HEK293 (cell line): ENCODE measurements at regions not wholly inside any gene's neighbourhood (a gene's known extent, or its start where the extent isn't known, plus 50 kb on each side); places are given as distances from the start of the nearest gene placed in this dataset.

Experiments
- CTCF ChIA-PET: fragments of 350-600 bp; formaldehyde crosslinking; extraction: SDS; loops from one replicate; lab custom pipeline; 2021; ENCODE audit warnings: antibody characterized with exemption; lab: Yijun Ruan, JAX
- POLR2A ChIA-PET: fragments of 300-600 bp; formaldehyde crosslinking; extraction: SDS; loops from one replicate; lab custom pipeline; 2020; ENCODE audit warnings: antibody characterized with exemption, inconsistent platforms; lab: Yijun Ruan, JAX
- H3K27ac ChIP-seq: fragments of 200-500 bp; sonication (Bioruptor generic); 2 replicates; pipeline ENCODE4 v1.5.1; 2014; ENCODE audit warnings: low read depth, low read length, control low read depth, inconsistent platforms; ENCODE audit errors: extremely low read depth
- H3K36me3 ChIP-seq, 2 experiments: fragments of 200-500 bp in 1 of 2; sonication (Bioruptor generic) in 1 of 2; 1 replicate in 1 of 2; 2 replicates in 1 of 2; pipeline ENCODE4 v1.5.1; 2014 to 2017; ENCODE audit warnings: inconsistent platforms in 2 of 2, low read length in 2 of 2; ENCODE audit not compliant: control insufficient read depth in 2 of 2, insufficient read depth in 1 of 2
- H3K4me1 ChIP-seq: fragments of 200-500 bp; sonication (Bioruptor generic); 2 replicates; pipeline ENCODE4 v1.5.1; 2014; ENCODE audit warnings: mild to moderate bottlenecking, low read length, inconsistent platforms; ENCODE audit not compliant: control insufficient read depth, insufficient read depth
- H3K4me3 ChIP-seq: 2 replicates; pipeline ENCODE4 v1.5.1; 2011; ENCODE audit warnings: low read depth, mild to moderate bottlenecking, control low read depth, low read length, moderate library complexity
- H3K9me3 ChIP-seq: fragments of 200-500 bp; sonication (Bioruptor generic); 2 replicates; pipeline ENCODE4 v1.5.1; 2014; ENCODE audit warnings: low read depth, low read length, inconsistent platforms; ENCODE audit not compliant: control insufficient read depth, insufficient read depth
- GLI2 ChIP-seq: fragments of 450-650 bp; formaldehyde crosslinking; IDR thresholded peaks from 2 replicates; pipeline ENCODE4; 2017; ENCODE audit warnings: missing biosample characterization, missing genetic modification characterization, low read depth, borderline replicate concordance
- GLI4 ChIP-seq: fragments of 450-650 bp; formaldehyde crosslinking; IDR thresholded peaks from 2 replicates; pipeline ENCODE4 v1.5.1; 2016; ENCODE audit warnings: missing biosample characterization, missing genetic modification characterization
- IKZF3 ChIP-seq: fragments of 450-650 bp; IDR thresholded peaks from 2 replicates; pipeline ENCODE4 v1.5.0; 2018; ENCODE audit warnings: missing biosample characterization, mild to moderate bottlenecking, missing genetic modification characterization, moderate library complexity
- KLF7 ChIP-seq: fragments of 450-650 bp; formaldehyde crosslinking; IDR thresholded peaks from 2 replicates; pipeline ENCODE4 v1.5.1; 2016; ENCODE audit warnings: missing biosample characterization, missing genetic modification characterization, borderline replicate concordance
- SP7 ChIP-seq: fragments of 450-650 bp; formaldehyde crosslinking; IDR thresholded peaks from 2 replicates; pipeline ENCODE4 v1.5.1; 2016; ENCODE audit warnings: missing biosample characterization, missing genetic modification characterization
- TRIM28 ChIP-seq: IDR thresholded peaks from 2 replicates; pipeline ENCODE4 v1.6.1; 2011; ENCODE audit warnings: low read length, control low read depth, borderline replicate concordance
- ZNF132 ChIP-seq: fragments of 450-650 bp; formaldehyde crosslinking; IDR thresholded peaks from 2 replicates; pipeline ENCODE4 v1.5.1; 2017; ENCODE audit warnings: missing biosample characterization, missing genetic modification characterization, borderline replicate concordance
- ZNF133 ChIP-seq: fragments of 450-650 bp; formaldehyde crosslinking; IDR thresholded peaks from 2 replicates; pipeline ENCODE4 v1.5.1; 2016; ENCODE audit warnings: missing biosample characterization, missing genetic modification characterization
- ZNF202 ChIP-seq: fragments of 450-650 bp; formaldehyde crosslinking; IDR thresholded peaks from 2 replicates; pipeline ENCODE4 v1.5.1; 2016; ENCODE audit warnings: missing biosample characterization, missing genetic modification characterization, borderline replicate concordance
- ZNF416 ChIP-seq: fragments of 450-650 bp; formaldehyde crosslinking; IDR thresholded peaks from 2 replicates; pipeline ENCODE4 v1.5.1; 2016; ENCODE audit warnings: missing biosample characterization, missing genetic modification characterization
- ZNF423 ChIP-seq: fragments of 450-650 bp; formaldehyde crosslinking; IDR thresholded peaks from 2 replicates; pipeline ENCODE4 v1.5.1; 2016; ENCODE audit warnings: missing biosample characterization, missing genetic modification characterization
- ZNF48 ChIP-seq: fragments of 450-650 bp; formaldehyde crosslinking; IDR thresholded peaks from 2 replicates; pipeline ENCODE4 v1.5.1; 2016; ENCODE audit warnings: missing biosample characterization, missing genetic modification characterization
- ZNF488 ChIP-seq: fragments of 450-650 bp; formaldehyde crosslinking; IDR thresholded peaks from 2 replicates; pipeline ENCODE4 v1.5.1; 2016; ENCODE audit warnings: missing biosample characterization, missing genetic modification characterization
- ZNF514 ChIP-seq: fragments of 450-650 bp; formaldehyde crosslinking; IDR thresholded peaks from 2 replicates; pipeline ENCODE4 v1.5.1; 2016; ENCODE audit warnings: missing biosample characterization, missing genetic modification characterization
- ZNF530 ChIP-seq: fragments of 450-650 bp; formaldehyde crosslinking; IDR thresholded peaks from 2 replicates; pipeline ENCODE4 v1.5.1; 2016; ENCODE audit warnings: low read depth, missing biosample characterization, missing genetic modification characterization
- ZNF548 ChIP-seq: fragments of 450-650 bp; formaldehyde crosslinking; IDR thresholded peaks from 2 replicates; pipeline ENCODE4 v1.5.1; 2016; ENCODE audit warnings: missing biosample characterization, missing genetic modification characterization
- ZNF558 ChIP-seq: fragments of 450-650 bp; formaldehyde crosslinking; IDR thresholded peaks from 2 replicates; pipeline ENCODE4 v1.5.1; 2016; ENCODE audit warnings: missing biosample characterization, missing genetic modification characterization
- ZNF585B ChIP-seq: fragments of 450-650 bp; formaldehyde crosslinking; IDR thresholded peaks from 2 replicates; pipeline ENCODE4 v1.5.1; 2016; ENCODE audit warnings: missing biosample characterization, missing genetic modification characterization
- ZNF600 ChIP-seq: fragments of 450-650 bp; formaldehyde crosslinking; IDR thresholded peaks from 2 replicates; pipeline ENCODE4 v1.5.1; 2016; ENCODE audit warnings: missing biosample characterization, missing genetic modification characterization
- ZNF623 ChIP-seq: fragments of 450-650 bp; formaldehyde crosslinking; IDR thresholded peaks from 2 replicates; pipeline ENCODE4 v1.5.1; 2016; ENCODE audit warnings: missing biosample characterization, missing genetic modification characterization
- ZNF654 ChIP-seq: fragments of 450-650 bp; formaldehyde crosslinking; IDR thresholded peaks from 2 replicates; pipeline ENCODE4 v1.5.1; 2016; ENCODE audit warnings: low read depth, missing biosample characterization, missing genetic modification characterization
- ZNF660 ChIP-seq: fragments of 450-650 bp; IDR thresholded peaks from 2 replicates; pipeline ENCODE4 v1.5.1; 2018; ENCODE audit warnings: missing biosample characterization, mild to moderate bottlenecking, missing genetic modification characterization
- ZNF664 ChIP-seq: fragments of 450-650 bp; formaldehyde crosslinking; IDR thresholded peaks from 2 replicates; pipeline ENCODE4 v1.5.1; 2016; ENCODE audit warnings: missing biosample characterization, missing genetic modification characterization
- ZNF776 ChIP-seq: fragments of 450-650 bp; formaldehyde crosslinking; IDR thresholded peaks from 2 replicates; pipeline ENCODE4 v1.5.0; 2017; ENCODE audit warnings: missing biosample characterization, missing genetic modification characterization, borderline replicate concordance
- TF ChIP-seq, protein P1 (sequence below): fragments of 450-650 bp; formaldehyde crosslinking; IDR thresholded peaks from 2 replicates; pipeline ENCODE4 v1.5.1; 2016; ENCODE audit warnings: missing biosample characterization, missing genetic modification characterization
- TF ChIP-seq, protein P2 (sequence below): fragments of 450-650 bp; formaldehyde crosslinking; conservative IDR thresholded peaks from 2 replicates; pipeline ENCODE4 v1.5.1; 2016; ENCODE audit warnings: low read depth, missing biosample characterization, missing genetic modification characterization
- TF ChIP-seq, protein P3 (sequence below): fragments of 450-650 bp; formaldehyde crosslinking; IDR thresholded peaks from 2 replicates; pipeline ENCODE4 v1.5.1; 2016; ENCODE audit warnings: missing biosample characterization, missing genetic modification characterization

- no peak for TF ChIP-seq IKZF3 (tag by site-specific recombination)
- TF ChIP-seq, all 188 proteins: peak for 0
Observed at GRCh38 chrX:124540474-124540873, 194.1 kb downstream of the SH2D1A start (continued).

DNA sequence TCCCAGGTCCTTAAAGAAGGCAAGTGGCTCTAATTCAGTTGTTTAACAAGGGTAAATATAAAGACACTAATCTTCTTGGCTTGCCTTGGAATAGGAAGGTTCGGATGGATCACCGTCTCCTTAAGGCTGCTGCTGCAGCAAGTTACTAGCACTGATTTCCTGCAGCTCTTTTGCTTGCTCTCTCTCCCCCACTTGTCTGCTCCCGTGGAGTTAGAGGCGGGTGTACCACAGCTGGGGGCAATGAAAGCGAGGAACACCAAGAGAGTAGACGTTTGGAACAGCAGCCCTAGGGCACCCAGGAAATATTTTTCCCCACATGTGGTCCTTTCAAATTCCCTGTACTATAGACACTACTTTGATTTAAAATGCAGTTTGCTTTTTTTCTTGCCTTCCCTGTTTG is 202.2 kb downstream of the SH2D1A start:
- CTCF ChIA-PET: interaction anchor here (0.7 kb wide), 1 partner anchor 160 kb away, joined by 4 read pairs; no protein-coding TSS in a partner anchor
- TF ChIP-seq ZNF664 (no peak), ZNF548 (tag by site-specific recombination) (no peak), KLF7 (tag by site-specific recombination) (no peak), ZNF558 (tag by site-specific recombination) (no peak), ZNF416 (tag by site-specific recombination) (no peak), ZNF623 (tag by site-specific recombination) (no peak), GLI2 (tag by site-specific recombination) (no peak), ZNF600 (tag by site-specific recombination) (no peak), ZNF776 (tag by site-specific recombination) (no peak), ZNF488 (tag by site-specific recombination) (no peak)

DNA sequence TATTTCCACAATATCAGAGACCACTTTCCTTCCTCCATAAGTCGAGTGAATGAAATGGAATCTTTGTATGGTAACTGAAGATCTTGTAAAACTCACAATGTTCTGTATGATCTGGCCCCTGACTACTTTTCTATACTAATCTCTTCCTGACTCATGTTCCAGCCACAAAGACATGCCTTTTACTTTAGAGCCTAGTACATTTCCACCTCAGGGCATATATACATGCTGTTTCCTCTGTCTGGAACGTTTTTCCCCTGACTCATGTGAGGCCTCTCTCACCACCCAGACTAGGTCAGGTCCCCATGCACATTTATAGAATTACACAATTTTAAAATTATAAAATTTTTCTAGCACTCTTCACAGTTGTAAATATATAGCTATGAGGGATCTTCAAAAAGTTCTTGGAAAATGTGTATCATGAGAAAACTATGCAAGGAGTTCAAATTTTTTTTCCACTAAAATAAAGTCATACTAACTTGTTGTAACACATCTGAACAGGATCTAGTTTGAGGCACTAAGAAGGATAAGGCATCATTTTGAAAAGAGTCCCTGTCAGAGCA is 208.8 kb downstream of the SH2D1A start:
- ChIA-PET POLR2A (no interaction called here), CTCF (no interaction called here)
- no peak overlapping the region for H3K4me3 ChIP-seq
- no peaks in the 10 kb centered on the region for H3K36me3 ChIP-seq
- H3K27ac ChIP-seq: no peak overlapping the region
- no peaks in the 10 kb centered on the region for H3K9me3 ChIP-seq
- H3K4me1 ChIP-seq: no peaks in the 10 kb centered on the region
- TF ChIP-seq, protein P1, sequence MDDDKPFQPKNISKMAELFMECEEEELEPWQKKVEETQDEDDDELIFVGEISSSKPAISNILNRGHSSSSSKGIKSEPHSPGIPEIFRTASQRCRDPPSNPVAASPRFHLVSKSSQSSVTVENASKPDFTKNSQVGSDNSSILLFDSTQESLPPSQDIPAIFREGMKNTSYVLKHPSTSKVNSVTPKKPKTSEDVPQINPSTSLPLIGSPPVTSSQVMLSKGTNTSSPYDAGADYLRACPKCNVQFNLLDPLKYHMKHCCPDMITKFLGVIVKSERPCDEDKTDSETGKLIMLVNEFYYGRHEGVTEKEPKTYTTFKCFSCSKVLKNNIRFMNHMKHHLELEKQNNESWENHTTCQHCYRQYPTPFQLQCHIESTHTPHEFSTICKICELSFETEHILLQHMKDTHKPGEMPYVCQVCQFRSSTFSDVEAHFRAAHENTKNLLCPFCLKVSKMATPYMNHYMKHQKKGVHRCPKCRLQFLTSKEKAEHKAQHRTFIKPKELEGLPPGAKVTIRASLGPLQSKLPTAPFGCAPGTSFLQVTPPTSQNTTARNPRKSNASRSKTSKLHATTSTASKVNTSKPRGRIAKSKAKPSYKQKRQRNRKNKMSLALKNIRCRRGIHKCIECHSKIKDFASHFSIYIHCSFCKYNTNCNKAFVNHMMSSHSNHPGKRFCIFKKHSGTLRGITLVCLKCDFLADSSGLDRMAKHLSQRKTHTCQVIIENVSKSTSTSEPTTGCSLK (tag by site-specific recombination): no peak
- TF ChIP-seq ZNF202 (tag by site-specific recombination): no peak
- no peak for TF ChIP-seq ZNF132 (tag by site-specific recombination)
- no peak for TF ChIP-seq ZNF423 (tag by site-specific recombination)
- no peak for TF ChIP-seq GLI4
- no peak for TF ChIP-seq ZNF48 (tag by site-specific recombination)
- TF ChIP-seq, protein P2, sequence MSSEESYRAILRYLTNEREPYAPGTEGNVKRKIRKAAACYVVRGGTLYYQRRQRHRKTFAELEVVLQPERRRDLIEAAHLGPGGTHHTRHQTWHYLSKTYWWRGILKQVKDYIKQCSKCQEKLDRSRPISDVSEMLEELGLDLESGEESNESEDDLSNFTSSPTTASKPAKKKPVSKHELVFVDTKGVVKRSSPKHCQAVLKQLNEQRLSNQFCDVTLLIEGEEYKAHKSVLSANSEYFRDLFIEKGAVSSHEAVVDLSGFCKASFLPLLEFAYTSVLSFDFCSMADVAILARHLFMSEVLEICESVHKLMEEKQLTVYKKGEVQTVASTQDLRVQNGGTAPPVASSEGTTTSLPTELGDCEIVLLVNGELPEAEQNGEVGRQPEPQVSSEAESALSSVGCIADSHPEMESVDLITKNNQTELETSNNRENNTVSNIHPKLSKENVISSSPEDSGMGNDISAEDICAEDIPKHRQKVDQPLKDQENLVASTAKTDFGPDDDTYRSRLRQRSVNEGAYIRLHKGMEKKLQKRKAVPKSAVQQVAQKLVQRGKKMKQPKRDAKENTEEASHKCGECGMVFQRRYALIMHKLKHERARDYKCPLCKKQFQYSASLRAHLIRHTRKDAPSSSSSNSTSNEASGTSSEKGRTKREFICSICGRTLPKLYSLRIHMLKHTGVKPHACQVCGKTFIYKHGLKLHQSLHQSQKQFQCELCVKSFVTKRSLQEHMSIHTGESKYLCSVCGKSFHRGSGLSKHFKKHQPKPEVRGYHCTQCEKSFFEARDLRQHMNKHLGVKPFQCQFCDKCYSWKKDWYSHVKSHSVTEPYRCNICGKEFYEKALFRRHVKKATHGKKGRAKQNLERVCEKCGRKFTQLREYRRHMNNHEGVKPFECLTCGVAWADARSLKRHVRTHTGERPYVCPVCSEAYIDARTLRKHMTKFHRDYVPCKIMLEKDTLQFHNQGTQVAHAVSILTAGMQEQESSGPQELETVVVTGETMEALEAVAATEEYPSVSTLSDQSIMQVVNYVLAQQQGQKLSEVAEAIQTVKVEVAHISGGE: no peak
- no peak for TF ChIP-seq ZNF530 (tag by site-specific recombination)
- no peak for TF ChIP-seq TRIM28
- TF ChIP-seq SP7 (tag by site-specific recombination): no peak
- TF ChIP-seq, protein P3, sequence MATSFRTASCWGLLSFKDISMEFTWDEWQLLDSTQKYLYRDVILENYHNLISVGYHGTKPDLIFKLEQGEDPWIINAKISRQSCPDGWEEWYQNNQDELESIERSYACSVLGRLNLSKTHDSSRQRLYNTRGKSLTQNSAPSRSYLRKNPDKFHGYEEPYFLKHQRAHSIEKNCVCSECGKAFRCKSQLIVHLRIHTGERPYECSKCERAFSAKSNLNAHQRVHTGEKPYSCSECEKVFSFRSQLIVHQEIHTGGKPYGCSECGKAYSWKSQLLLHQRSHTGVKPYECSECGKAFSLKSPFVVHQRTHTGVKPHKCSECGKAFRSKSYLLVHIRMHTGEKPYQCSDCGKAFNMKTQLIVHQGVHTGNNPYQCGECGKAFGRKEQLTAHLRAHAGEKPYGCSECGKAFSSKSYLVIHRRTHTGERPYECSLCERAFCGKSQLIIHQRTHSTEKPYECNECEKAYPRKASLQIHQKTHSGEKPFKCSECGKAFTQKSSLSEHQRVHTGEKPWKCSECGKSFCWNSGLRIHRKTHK (tag by site-specific recombination): no peak
- no peak for TF ChIP-seq ZNF514 (tag by site-specific recombination)
- TF ChIP-seq ZNF654 (tag by site-specific recombination): no peak
- no peak for TF ChIP-seq ZNF660
- no peak for TF ChIP-seq ZNF585B (tag by site-specific recombination)
- no peak for TF ChIP-seq ZNF133 (tag by site-specific recombination)

More for the DNA sequence above, 202.2 kb downstream of the SH2D1A start:
- no peaks in the 10 kb centered on the region for H3K36me3 ChIP-seq
- H3K27ac ChIP-seq: no peak overlapping the region
- no peaks in the 10 kb centered on the region for H3K9me3 ChIP-seq
- H3K4me1 ChIP-seq: no peaks in the 10 kb centered on the region
- H3K4me3 ChIP-seq: no peak overlapping the region
- POLR2A ChIA-PET: no interaction called here
